ENCODE measurements at regions not wholly inside any gene's neighbourhood (a gene's known extent, or its start where the extent isn't known, plus 50 kb on each side); places are given as distances from the start of the nearest gene placed in this dataset.

DNA sequence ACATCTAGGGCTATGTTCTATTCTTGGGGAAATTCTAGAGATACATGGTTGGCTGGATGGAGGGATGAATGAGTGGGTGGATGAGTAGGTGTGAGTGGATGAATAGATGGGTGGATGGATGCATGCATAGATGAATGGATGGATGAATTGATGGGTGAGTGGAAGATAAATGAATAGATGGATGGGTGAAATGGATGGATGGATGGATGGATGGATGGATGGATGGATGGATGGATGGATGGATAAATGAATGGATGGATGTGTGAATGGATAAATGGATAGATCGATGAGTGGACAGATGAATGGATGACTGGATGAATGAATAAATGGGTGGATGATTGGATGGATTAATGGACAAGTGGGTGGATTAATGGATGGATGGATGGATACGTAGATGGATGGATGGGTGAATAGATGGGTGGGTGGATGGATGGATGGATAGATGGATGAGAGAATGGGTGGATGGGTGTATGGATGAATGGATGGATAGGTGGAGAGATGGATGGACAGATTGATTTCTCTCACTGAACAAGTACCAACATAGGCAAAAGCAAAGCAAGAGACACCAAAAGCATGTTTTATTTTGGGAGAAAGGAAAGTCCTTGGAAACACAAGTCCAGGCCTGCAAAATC is 143.2 kb downstream of the TSHZ3 start:
- Histone ChIP-seq H3K27me3 (ENCODE audit: low read depth) (peaks cover 4% of the 10 kb centered on the region), H3K9me3 (no peaks in the 10 kb centered on the region), H3K36me3 (no peaks in the 10 kb centered on the region), H3K4me1 (no peaks in the 10 kb centered on the region), H3K4me3 (no peak overlapping the region), H3K27ac (no peak overlapping the region)
- TF ChIP-seq, protein P1, sequence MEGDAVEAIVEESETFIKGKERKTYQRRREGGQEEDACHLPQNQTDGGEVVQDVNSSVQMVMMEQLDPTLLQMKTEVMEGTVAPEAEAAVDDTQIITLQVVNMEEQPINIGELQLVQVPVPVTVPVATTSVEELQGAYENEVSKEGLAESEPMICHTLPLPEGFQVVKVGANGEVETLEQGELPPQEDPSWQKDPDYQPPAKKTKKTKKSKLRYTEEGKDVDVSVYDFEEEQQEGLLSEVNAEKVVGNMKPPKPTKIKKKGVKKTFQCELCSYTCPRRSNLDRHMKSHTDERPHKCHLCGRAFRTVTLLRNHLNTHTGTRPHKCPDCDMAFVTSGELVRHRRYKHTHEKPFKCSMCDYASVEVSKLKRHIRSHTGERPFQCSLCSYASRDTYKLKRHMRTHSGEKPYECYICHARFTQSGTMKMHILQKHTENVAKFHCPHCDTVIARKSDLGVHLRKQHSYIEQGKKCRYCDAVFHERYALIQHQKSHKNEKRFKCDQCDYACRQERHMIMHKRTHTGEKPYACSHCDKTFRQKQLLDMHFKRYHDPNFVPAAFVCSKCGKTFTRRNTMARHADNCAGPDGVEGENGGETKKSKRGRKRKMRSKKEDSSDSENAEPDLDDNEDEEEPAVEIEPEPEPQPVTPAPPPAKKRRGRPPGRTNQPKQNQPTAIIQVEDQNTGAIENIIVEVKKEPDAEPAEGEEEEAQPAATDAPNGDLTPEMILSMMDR (IDR thresholded peaks at IDR 0.05): no peak
- DNase-seq (no peak), ATAC-seq (no peak)
- intact Hi-C loops (cut with DNase I): no loop called here

DNA sequence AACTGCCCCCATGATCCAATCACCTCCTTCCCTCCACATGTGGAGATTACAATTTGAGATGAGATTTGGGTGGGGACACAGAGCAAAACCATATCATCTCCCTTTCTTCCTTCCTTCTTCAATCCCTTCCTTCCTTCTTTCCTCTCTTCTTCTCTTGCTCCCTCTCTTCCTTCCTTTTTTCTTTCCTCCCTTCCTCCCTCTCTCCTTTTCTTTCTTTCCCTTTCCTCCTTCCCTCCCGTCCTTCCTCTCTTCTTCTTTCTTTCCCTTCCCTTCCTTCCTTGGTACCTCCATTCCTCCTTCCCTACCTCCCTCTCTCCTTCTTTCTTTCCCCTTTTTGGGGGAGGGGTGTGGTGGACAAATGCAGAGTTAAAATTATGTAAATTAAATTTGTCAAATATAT is 145.1 kb downstream of the TSHZ3 start:
- Histone ChIP-seq H3K4me1 (no peaks in the 10 kb centered on the region), H3K36me3 (no peaks in the 10 kb centered on the region)
- intact Hi-C loops (cut with DNase I): no loop called here

DNA sequence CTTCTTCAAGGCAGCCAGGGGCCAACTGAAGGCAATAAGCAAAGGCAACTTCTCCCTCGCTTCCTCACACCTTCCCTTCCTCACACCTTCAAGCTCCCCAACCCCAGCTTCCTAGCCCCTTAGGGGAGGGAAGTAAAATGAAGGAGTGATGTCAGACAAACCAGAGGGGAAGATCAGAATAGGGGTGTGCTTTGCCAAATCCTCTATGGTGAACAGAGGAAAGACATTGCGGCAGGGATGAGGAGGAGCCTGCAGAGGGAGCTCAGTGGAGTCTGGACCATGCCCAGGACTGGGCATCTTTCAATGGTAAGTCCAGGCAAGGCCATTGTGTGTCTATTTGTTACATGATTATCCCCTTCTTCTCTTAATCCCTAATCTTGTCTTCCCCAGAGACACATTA is 164.0 kb downstream of the TSHZ3 start:
- DNase-seq (no peak), ATAC-seq (no peak)
- Histone ChIP-seq H3K27me3 (ENCODE audit: low read depth) (no peaks in the 10 kb centered on the region), H3K4me3 (no peak overlapping the region), H3K27ac (no peak overlapping the region), H3K36me3 (no peaks in the 10 kb centered on the region), H3K9me3 (no peaks in the 10 kb centered on the region), H3K4me1 (no peaks in the 10 kb centered on the region)
- TF ChIP-seq, protein P1 (IDR thresholded peaks at IDR 0.05): no peak
- intact Hi-C loops (cut with DNase I): no loop called here

More for the DNA sequence above, 145.1 kb downstream of the TSHZ3 start:
- H3K27ac ChIP-seq: no peak overlapping the region
- TF ChIP-seq, protein P1 (IDR thresholded peaks at IDR 0.05): no peak
- H3K27me3 ChIP-seq (ENCODE audit: low read depth): no peaks in the 10 kb centered on the region
- no peaks in the 10 kb centered on the region for H3K9me3 ChIP-seq
- ATAC-seq (no peak), DNase-seq (no peak)
- no peak overlapping the region for H3K4me3 ChIP-seq

DNA sequence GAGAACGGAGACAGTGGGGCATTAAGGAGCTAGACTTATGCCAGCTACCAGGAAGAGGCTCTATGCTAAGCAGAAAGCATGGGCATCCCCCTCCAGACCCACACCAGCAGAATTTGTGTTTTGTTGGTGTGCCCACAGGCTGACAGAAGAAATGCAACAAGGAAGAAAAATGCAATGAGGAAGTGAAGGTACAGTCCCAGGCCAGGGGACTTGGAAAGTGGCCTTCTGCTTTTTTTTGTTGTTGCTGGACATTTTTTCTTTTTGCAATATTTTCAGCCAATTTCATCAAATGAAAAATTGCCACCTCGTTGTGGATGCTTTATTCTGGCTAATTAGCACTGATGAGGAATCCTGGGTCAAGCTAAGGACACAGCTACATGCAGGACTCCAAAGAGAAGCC is 167.7 kb downstream of the TSHZ3 start:
- DNase-seq (no peak), ATAC-seq (no peak)
- TF ChIP-seq, protein P1 (IDR thresholded peaks at IDR 0.05): no peak
- Histone ChIP-seq H3K27me3 (ENCODE audit: low read depth) (no peaks in the 10 kb centered on the region), H3K27ac (no peak overlapping the region), H3K4me3 (no peak overlapping the region), H3K36me3 (no peaks in the 10 kb centered on the region), H3K9me3 (no peaks in the 10 kb centered on the region), H3K4me1 (no peaks in the 10 kb centered on the region)
- intact Hi-C loops (cut with DNase I): no loop called here

DNA sequence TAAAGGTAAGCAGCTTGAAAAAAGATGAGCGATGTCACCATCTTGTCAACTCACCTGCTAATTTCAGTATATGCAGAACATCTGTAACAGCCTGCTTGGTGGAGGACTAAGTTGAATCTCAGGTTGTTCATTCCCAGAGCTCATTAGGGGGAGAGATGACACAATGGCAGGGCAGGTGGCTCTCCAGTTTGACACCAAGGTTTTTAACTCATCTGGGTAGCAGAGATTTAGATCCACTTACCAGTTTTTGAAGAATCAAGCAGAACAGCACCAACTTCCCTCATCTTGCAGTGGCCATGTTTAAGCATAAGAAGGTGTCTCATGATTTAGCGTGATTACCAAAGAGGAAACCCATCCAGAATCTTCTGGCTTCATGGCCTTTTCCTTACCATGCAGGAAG is 168.3 kb downstream of the TSHZ3 start:
- Histone ChIP-seq H3K4me1 (no peaks in the 10 kb centered on the region), H3K9me3 (no peaks in the 10 kb centered on the region), H3K4me3 (no peak overlapping the region), H3K36me3 (no peaks in the 10 kb centered on the region), H3K27ac (no peak overlapping the region), H3K27me3 (ENCODE audit: low read depth) (no peaks in the 10 kb centered on the region)
- intact Hi-C loops (cut with DNase I): no loop called here
- ATAC-seq (no peak), DNase-seq (no peak)
- TF ChIP-seq, protein P1 (IDR thresholded peaks at IDR 0.05): no peak
